K562 (cell line): ENCODE measurements at regions not wholly inside any gene's neighbourhood (a gene's known extent, or its start where the extent isn't known, plus 50 kb on each side); places are given as distances from the start of the nearest gene placed in this dataset.

Source experiments
- ATAC-seq: fragments of 200-7000 bp; cut with Tn5 transposase; 3 replicates; pipeline ENCODE4 v1.9.1; 2020; ENCODE audit warnings: moderate library complexity
- BruUV-seq: library from RNA; stranded (reverse); fragments of 400-500 nt; replicated peaks from 2 replicates; lab custom pipeline; 2021; lab: Mats Ljungman, UMichigan
- CTCF ChIA-PET: fragments of 300-600 bp; formaldehyde crosslinking; extraction: SDS; loops from one replicate; lab custom pipeline; 2021; ENCODE audit warnings: low intra/inter-chr PET ratio; lab: Yijun Ruan, JAX
- POLR2A ChIA-PET: fragments of 300-600, 350-650 bp; sonication (Branson Sonifier 250); formaldehyde crosslinking; extraction: SDS; loops from one replicate; lab custom pipeline; 2021; ENCODE audit warnings: antibody characterized with exemption, inconsistent platforms; lab: Yijun Ruan, JAX
- DNase-seq, 4 experiments: peaks; one replicate each; pipeline versions ENCODE4 v3.0.0 to v3.0.0-alpha.2; 2011 to 2018; ENCODE audit warnings: low spot score in 3 of 4, mixed read lengths in 3 of 4; ENCODE audit errors: extremely low read depth in 1 of 4
- FAIRE-seq: peaks from 2 replicates; lab custom pipeline; 2011; peaks lifted over from hg19 to GRCh38; lab: Jason Lieb, UNC
- H2AFZ ChIP-seq: 2 replicates; pipeline ENCODE4 v1.6.0; 2011; ENCODE audit warnings: low read depth, low read length, control low read depth, inconsistent platforms
- H3K27ac ChIP-seq: fragments of 200-600 bp; 3 replicates; pipeline ENCODE4 v1.8.0; 2011; ENCODE audit warnings: low read depth, mild to moderate bottlenecking, control low read depth, inconsistent platforms, low read length, moderate library complexity, mixed read lengths; ENCODE audit errors: extremely low read depth
- H3K27me3 ChIP-seq, 2 experiments: fragments of 300-600 bp in 1 of 2; 2 replicates in 1 of 2; 3 replicates in 1 of 2; pipeline versions ENCODE4 v1.6.0 to v1.8.0; 2011; ENCODE audit warnings: inconsistent platforms in 2 of 2, low read length in 2 of 2, mild to moderate bottlenecking in 1 of 2, mixed read lengths in 1 of 2, moderate library complexity in 1 of 2; ENCODE audit not compliant: control insufficient read depth in 2 of 2, insufficient read depth in 2 of 2
- H3K36me3 ChIP-seq: fragments of 300-600 bp; 3 replicates; pipeline ENCODE4 v1.8.0; 2011; ENCODE audit warnings: mild to moderate bottlenecking, low read length, inconsistent platforms; ENCODE audit not compliant: control insufficient read depth, insufficient read depth
- H3K4me1 ChIP-seq, 2 experiments: fragments of 200-600 bp in 1 of 2; replicated peaks in 1 of 2; 2 replicates in 1 of 2; 3 replicates in 1 of 2; pipeline versions ENCODE4 v1.5.1 to v1.8.0; 2011; ENCODE audit warnings: inconsistent platforms in 2 of 2, low read length in 2 of 2, mild to moderate bottlenecking in 1 of 2, mixed read lengths in 1 of 2, moderate library complexity in 1 of 2; ENCODE audit not compliant: control insufficient read depth in 2 of 2, insufficient read depth in 2 of 2
- H3K4me2 ChIP-seq: 2 replicates; pipeline ENCODE4 v1.6.1; 2011; ENCODE audit warnings: low read length, control low read depth, inconsistent platforms, mixed read lengths; ENCODE audit not compliant: insufficient read depth
- H3K4me3 ChIP-seq: fragments of 200-600 bp; sonication (generic), shearing (Covaris generic); 2 replicates; pipeline ENCODE4 v1.5.1; 2016; ENCODE audit warnings: control low read depth, inconsistent platforms
- H3K79me2 ChIP-seq: fragments of 200-600 bp; 3 replicates; pipeline ENCODE4 v1.8.0; 2011; ENCODE audit warnings: low read length, inconsistent platforms; ENCODE audit not compliant: control insufficient read depth, insufficient read depth
- H3K9ac ChIP-seq, 2 experiments: 2 replicates each; pipeline versions ENCODE4 v1.6.0 to v1.6.1; 2011; ENCODE audit warnings: low read depth in 2 of 2, low read length in 2 of 2, control low read depth in 1 of 2, inconsistent platforms in 1 of 2, mild to moderate bottlenecking in 1 of 2, mixed read lengths in 1 of 2; ENCODE audit not compliant: insufficient read depth in 1 of 2
- H3K9me1 ChIP-seq: one replicate; pipeline ENCODE4 v1.6.0; 2011; ENCODE audit warnings: inconsistent platforms, mild to moderate bottlenecking, low read length, moderate library complexity; ENCODE audit not compliant: control insufficient read depth, insufficient read depth
- H3K9me3 ChIP-seq: replicated peaks from 2 replicates; pipeline ENCODE4 v1.5.1; 2011; ENCODE audit warnings: low read depth, low read length, inconsistent platforms; ENCODE audit not compliant: control insufficient read depth, insufficient read depth
- H4K20me1 ChIP-seq: replicated peaks from 2 replicates; pipeline ENCODE4 v1.6.1; 2011; ENCODE audit warnings: low read length, inconsistent platforms, mixed read lengths; ENCODE audit not compliant: control insufficient read depth, insufficient read depth
- BCLAF1 ChIP-seq, 2 experiments: fragments of 450-650 bp in 1 of 2; IDR thresholded peaks; 2 replicates each; pipeline ENCODE4 v1.6.1; 2011 to 2017; ENCODE audit warnings: low read depth in 2 of 2, antibody characterized with exemption in 1 of 2, borderline replicate concordance in 1 of 2, low read length in 1 of 2, mild to moderate bottlenecking in 1 of 2, mixed read lengths in 1 of 2; ENCODE audit not compliant: control insufficient read depth in 1 of 2
- BRD9 ChIP-seq: fragments of 450-650 bp; IDR thresholded peaks from 2 replicates; pipeline ENCODE4 v1.6.1; 2018; ENCODE audit warnings: low read depth; ENCODE audit not compliant: partially characterized antibody
- FIP1L1 ChIP-seq: fragments of 200-400 bp; formaldehyde crosslinking; IDR thresholded peaks from 2 replicates; pipeline ENCODE4 v1.6.1; 2018; ENCODE audit warnings: mild to moderate bottlenecking, low read depth, low read length; ENCODE audit not compliant: poor library complexity, severe bottlenecking
- FUS ChIP-seq: fragments of 200-400 bp; formaldehyde crosslinking; optimal IDR thresholded peaks from 2 replicates; pipeline ENCODE3; 2017; ENCODE audit warnings: low read depth, low read length
- HMBOX1 ChIP-seq: sonication (generic); IDR thresholded peaks from 2 replicates; pipeline ENCODE4 v1.6.1; 2016
- IRF2 ChIP-seq: sonication (generic); formaldehyde crosslinking; IDR thresholded peaks from 2 replicates; pipeline ENCODE4 v1.8.1; 2022; ENCODE audit warnings: mild to moderate bottlenecking, missing genetic modification reagents
- PRDM10 ChIP-seq: fragments of 450-650 bp; IDR thresholded peaks from 2 replicates; pipeline ENCODE4 v1.6.1; 2018; ENCODE audit not compliant: partially characterized antibody
- RB1 ChIP-seq: fragments of 450-650 bp; IDR thresholded peaks from 2 replicates; pipeline ENCODE4 v1.6.1; 2017; ENCODE audit warnings: low read depth, mild to moderate bottlenecking
- RBM22 ChIP-seq: fragments of 200-400 bp; formaldehyde crosslinking; IDR thresholded peaks from 2 replicates; pipeline ENCODE4 v1.6.1; 2018; ENCODE audit warnings: low read length, low read depth; ENCODE audit not compliant: poor library complexity, severe bottlenecking
- ZBTB9 ChIP-seq: fragments of 450-650 bp; formaldehyde crosslinking; IDR thresholded peaks from 2 replicates; pipeline ENCODE4 v1.4.0; 2020; ENCODE audit warnings: mild to moderate bottlenecking, moderate library complexity
- ZNF232 ChIP-seq: sonication (generic); formaldehyde crosslinking; IDR thresholded peaks from 2 replicates; pipeline ENCODE4 v1.8.0; 2022; ENCODE audit warnings: mild to moderate bottlenecking, missing genetic modification reagents
- WGBS: fragments of 100-300 bp; shearing (Covaris generic); methylation state at CpG from one replicate; pipeline ENCODE4 v1.1.6; 2016; ENCODE audit warnings: low coverage, mixed read lengths; ENCODE audit not compliant: insufficient coverage; ENCODE audit errors: missing lambda C conversion rate; 5-methylcytosine and 5-hydroxymethylcytosine counted together
- in situ Hi-C: fragments of 300-500 bp; cut with MboI; formaldehyde crosslinking; loops from 4 replicates; pipeline ENCODE4 v1.15.0; 2018; ENCODE audit warnings: inconsistent platforms, mixed read lengths
- intact Hi-C: fragments of 100-400 bp; cut with micrococcal nuclease; formaldehyde crosslinking; loops from 2 replicates; pipeline ENCODE4 v1.14.2; 2022

GRCh38 chr1:98420376-98421084 is 241.0 kb upstream of the SNX7 start:
- no peaks in the 10 kb centered on the region for H3K4me1 ChIP-seq
- no peaks in the 10 kb centered on the region for H3K79me2 ChIP-seq
- H3K27me3 ChIP-seq: no peaks in the 10 kb centered on the region
- no peaks in the 10 kb centered on the region for H4K20me1 ChIP-seq
- no peak overlapping the region for H2AFZ ChIP-seq
- CTCF ChIA-PET: no interaction called here
- H3K4me3 ChIP-seq: no peak overlapping the region
- no peak overlapping the region for H3K27ac ChIP-seq
- 0% methylated on average over 2 of the region's 2 CpGs for WGBS
- no TSS peak for BruUV-seq
- ATAC-seq (no peak), DNase-seq (no peak), FAIRE-seq (no peak)
- H3K9ac ChIP-seq: no peak overlapping the region
- no peak overlapping the region for H3K4me2 ChIP-seq
- POLR2A ChIA-PET: no interaction called here
- H3K36me3 ChIP-seq: no peaks in the 10 kb centered on the region
- intact Hi-C loops: no loop called here
- no peaks in the 10 kb centered on the region for H3K9me1 ChIP-seq
- in situ Hi-C loops: no loop called here
- H3K9me3 ChIP-seq: no peaks in the 10 kb centered on the region
- TF ChIP-seq BRD9: no peak
- TF ChIP-seq PRDM10: no peak
- no peak for TF ChIP-seq HMBOX1
- TF ChIP-seq ZNF232 (CRISPR knock-in tag): no peak
- no peak for TF ChIP-seq BCLAF1 (IDR thresholded peaks at IDR 0.05; ENCODE audit: borderline replicate concordance in 1 of 2, control insufficient read depth in 1 of 2, low read depth in 2 of 2, low read length in 1 of 2)
- no peak for TF ChIP-seq FUS
- no peak for TF ChIP-seq FIP1L1
- TF ChIP-seq IRF2 (CRISPR knock-in tag): no peak
- TF ChIP-seq RB1: no peak
- TF ChIP-seq ZBTB9: no peak
- no peak for TF ChIP-seq RBM22
